K562 (cell line): ENCODE measurements at regions not wholly inside any gene's neighbourhood (a gene's known extent, or its start where the extent isn't known, plus 50 kb on each side); places are given as distances from the start of the nearest gene placed in this dataset. TPM values are rescaled to one million over a fixed set of nuclear protein-coding genes. Genes with fewer than 3 reads are reported as not detected.

ENCODE experiments used
- ZBTB43 ChIP-seq: sonication (generic); formaldehyde crosslinking; IDR thresholded peaks from 2 replicates; pipeline ENCODE4 v1.8.0; 2023; ENCODE audit warnings: mild to moderate bottlenecking, missing genetic modification reagents
- ZNF584 ChIP-seq: fragments of 200-800 bp; sonication (Bioruptor generic); IDR thresholded peaks from 2 replicates; pipeline ENCODE4 v1.6.1; 2016; ENCODE audit warnings: low read depth, mild to moderate bottlenecking, missing genetic modification characterization, missing compliant biosample characterization
- microRNA-seq: library from miRNA; unstranded; fragments of <30 nt; microRNA quantifications from one replicate; pipeline ENCODE4, GENCODE V29; 2018; ENCODE audit warnings: borderline microRNAs expressed
- small RNA-seq: library from RNA; depleted of rRNA; stranded (forward); fragments of <200 nt; gene quantifications from one replicate; pipeline ENCODE3, GENCODE V24; 2014
- TF ChIP-seq, protein P1 (sequence below): fragments of 250-450 bp; sonication (Bioruptor Pico); IDR thresholded peaks from 2 replicates; pipeline ENCODE4 v1.8.0; 2022; ENCODE audit warnings: inconsistent platforms, mild to moderate bottlenecking, moderate library complexity, borderline replicate concordance

DNA sequence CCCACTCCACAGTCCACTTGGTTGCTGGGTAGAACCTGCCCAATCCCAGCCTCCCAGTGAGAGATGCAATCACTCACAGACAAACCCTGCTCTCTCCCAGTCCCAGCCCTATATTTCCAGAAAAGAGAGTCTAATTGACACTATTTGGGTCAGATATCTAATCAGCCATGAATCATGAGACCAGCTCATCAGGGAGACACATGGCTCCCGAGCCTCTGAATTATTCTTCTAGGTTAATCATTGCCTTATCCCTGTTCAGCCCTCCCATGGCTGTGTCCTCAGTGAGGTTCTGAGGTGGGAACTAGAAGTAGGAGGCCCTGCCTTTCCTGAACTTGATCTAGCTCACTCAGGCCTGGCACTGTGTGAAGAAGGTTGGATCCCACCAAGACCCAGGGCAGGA, 49.9 kb upstream of the ZC3H12A start (continued):
- TF ChIP-seq, protein P1, sequence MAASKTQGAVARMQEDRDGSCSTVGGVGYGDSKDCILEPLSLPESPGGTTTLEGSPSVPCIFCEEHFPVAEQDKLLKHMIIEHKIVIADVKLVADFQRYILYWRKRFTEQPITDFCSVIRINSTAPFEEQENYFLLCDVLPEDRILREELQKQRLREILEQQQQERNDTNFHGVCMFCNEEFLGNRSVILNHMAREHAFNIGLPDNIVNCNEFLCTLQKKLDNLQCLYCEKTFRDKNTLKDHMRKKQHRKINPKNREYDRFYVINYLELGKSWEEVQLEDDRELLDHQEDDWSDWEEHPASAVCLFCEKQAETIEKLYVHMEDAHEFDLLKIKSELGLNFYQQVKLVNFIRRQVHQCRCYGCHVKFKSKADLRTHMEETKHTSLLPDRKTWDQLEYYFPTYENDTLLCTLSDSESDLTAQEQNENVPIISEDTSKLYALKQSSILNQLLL (CRISPR knock-in tag), result no peak
- no peak for TF ChIP-seq ZBTB43 (CRISPR knock-in tag)
- TF ChIP-seq ZNF584 (CRISPR knock-in tag), result no peak

Small RNAs in the stretch of these regions (microRNA-seq; reads per million reads assigned to microRNA genes)
- gene MIR4255, result not detected

Small RNAs in the stretch of these regions (small RNA-seq; reads per million reads assigned to genes)
- not detected for gene MIR4255
- gene RNA5SP43, result not detected
- not detected for gene RNU6-636P
- gene RPS29P6, result not detected
